H9 (cell line): ENCODE measurements at regions not wholly inside any gene's neighbourhood (a gene's known extent, or its start where the extent isn't known, plus 50 kb on each side); places are given as distances from the start of the nearest gene placed in this dataset.

Experiments used
- DNase-seq: peaks from one replicate; pipeline ENCODE4 v3.0.0-alpha.2; 2017
- H2AFZ ChIP-seq: one replicate; pipeline ENCODE4 v1.6.1; 2013; ENCODE audit warnings: mild to moderate bottlenecking, low read length, control low read depth, moderate library complexity
- H2AK5ac ChIP-seq: 2 replicates; pipeline ENCODE4 v1.6.1; 2013; ENCODE audit warnings: low read length, control low read depth, mixed read lengths; ENCODE audit not compliant: insufficient read length
- H2BK120ac ChIP-seq: one replicate; pipeline ENCODE4 v1.6.1; 2013; ENCODE audit warnings: low read depth, mild to moderate bottlenecking, low read length, control low read depth, inconsistent platforms; ENCODE audit not compliant: poor library complexity, severe bottlenecking
- H2BK12ac ChIP-seq: 2 replicates; pipeline ENCODE4 v1.6.1; 2013; ENCODE audit warnings: low read length, control low read depth, mixed read lengths, low read depth; ENCODE audit not compliant: insufficient read length
- H2BK15ac ChIP-seq: 2 replicates; pipeline ENCODE4 v1.6.1; 2013; ENCODE audit warnings: low read depth, low read length, control low read depth
- H2BK20ac ChIP-seq: one replicate; pipeline ENCODE4 v1.6.1; 2013; ENCODE audit warnings: low read depth, mild to moderate bottlenecking, low read length, control low read depth, inconsistent platforms; ENCODE audit not compliant: poor library complexity, severe bottlenecking
- H2BK5ac ChIP-seq: 2 replicates; pipeline ENCODE4 v1.6.1; 2013; ENCODE audit warnings: low read length, control low read depth, mixed read lengths; ENCODE audit not compliant: insufficient read length
- H3K14ac ChIP-seq: 2 replicates; pipeline ENCODE4 v1.6.1; 2013; ENCODE audit warnings: low read length, control low read depth; ENCODE audit not compliant: insufficient read depth
- H3K18ac ChIP-seq: 2 replicates; pipeline ENCODE4 v1.6.1; 2013; ENCODE audit warnings: low read depth, mild to moderate bottlenecking, mixed read lengths, low read length, control low read depth; ENCODE audit not compliant: insufficient read length
- H3K23ac ChIP-seq: 2 replicates; pipeline ENCODE4 v1.6.1; 2013; ENCODE audit warnings: low read length, control low read depth, mixed read lengths, low read depth; ENCODE audit not compliant: insufficient read length
- H3K23me2 ChIP-seq: 2 replicates; pipeline ENCODE4 v1.6.1; 2013; ENCODE audit warnings: low read depth, mild to moderate bottlenecking, mixed read lengths, low read length, control low read depth; ENCODE audit not compliant: insufficient read length, poor library complexity, severe bottlenecking
- H3K27ac ChIP-seq: 2 replicates; pipeline ENCODE4 v1.5.1; 2013; ENCODE audit warnings: low read length, control low read depth, mixed read lengths, low read depth; ENCODE audit not compliant: insufficient read length
- H3K27me3 ChIP-seq: 2 replicates; pipeline ENCODE4 v1.6.1; 2013; ENCODE audit warnings: low read length, control low read depth, inconsistent platforms; ENCODE audit not compliant: insufficient read depth
- H3K4ac ChIP-seq: 2 replicates; pipeline ENCODE4 v1.6.1; 2013; ENCODE audit warnings: low read depth, mild to moderate bottlenecking, control low read depth, inconsistent platforms, low read length, moderate library complexity
- H3K4me1 ChIP-seq: 2 replicates; pipeline ENCODE4 v1.6.1; 2013; ENCODE audit warnings: low read length, control low read depth, inconsistent platforms; ENCODE audit not compliant: insufficient read depth
- H3K4me2 ChIP-seq: 2 replicates; pipeline ENCODE4 v1.6.1; 2013; ENCODE audit warnings: low read length, control low read depth, mixed read lengths; ENCODE audit not compliant: insufficient read length, insufficient read depth
- H3K56ac ChIP-seq: 2 replicates; pipeline ENCODE4 v1.6.1; 2013; ENCODE audit warnings: low read depth, mild to moderate bottlenecking, mixed read lengths, low read length, control low read depth; ENCODE audit not compliant: insufficient read length
- H3K79me1 ChIP-seq: 2 replicates; pipeline ENCODE4 v1.6.1; 2013; ENCODE audit warnings: low read depth, mild to moderate bottlenecking, moderate library complexity, low read length, control low read depth, inconsistent platforms; ENCODE audit not compliant: insufficient read depth, poor library complexity, severe bottlenecking
- H3K79me2 ChIP-seq: 2 replicates; pipeline ENCODE4 v1.6.1; 2013; ENCODE audit warnings: low read length, control low read depth, inconsistent platforms; ENCODE audit not compliant: insufficient read depth
- H3K9ac ChIP-seq: 2 replicates; pipeline ENCODE4 v1.6.1; 2013; ENCODE audit warnings: low read length, control low read depth, mixed read lengths; ENCODE audit not compliant: insufficient read length; ENCODE audit errors: extremely low read depth
- H3K9me3 ChIP-seq: one replicate; pipeline ENCODE4 v1.6.1; 2013; ENCODE audit warnings: low read depth, low read length, inconsistent platforms; ENCODE audit not compliant: control insufficient read depth
- H3T11ph ChIP-seq: one replicate; pipeline ENCODE4 v1.6.1; 2013; ENCODE audit warnings: mild to moderate bottlenecking, low read length, control low read depth, inconsistent platforms
- H4K20me1 ChIP-seq: one replicate; pipeline ENCODE4 v1.6.1; 2013; ENCODE audit not compliant: control insufficient read depth, insufficient read length, insufficient read depth
- H4K5ac ChIP-seq: 2 replicates; pipeline ENCODE4 v1.6.1; 2013; ENCODE audit warnings: low read depth, mild to moderate bottlenecking, mixed read lengths, low read length, control low read depth; ENCODE audit not compliant: insufficient read length
- H4K8ac ChIP-seq: replicated peaks from 2 replicates; pipeline ENCODE4 v1.6.1; 2013; ENCODE audit warnings: low read length, control low read depth, mixed read lengths, low read depth; ENCODE audit not compliant: insufficient read length
- H4K91ac ChIP-seq: 2 replicates; pipeline ENCODE4 v1.6.1; 2013; ENCODE audit warnings: low read depth, mild to moderate bottlenecking, moderate library complexity, mixed read lengths, low read length, control low read depth; ENCODE audit not compliant: insufficient read length
- H3K27ac Mint-ChIP-seq, 3 experiments: 2 replicates in 2 of 3; 3 replicates in 1 of 3; pipeline ENCODE4 v1.8.0; 2020 to 2021; ENCODE audit warnings: mixed read lengths in 3 of 3, mild to moderate bottlenecking in 1 of 3, moderate library complexity in 1 of 3
- H3K27me3 Mint-ChIP-seq: 2 replicates; pipeline ENCODE4 v1.8.0; 2021; ENCODE audit warnings: low read depth, mild to moderate bottlenecking, moderate library complexity, mixed read lengths
- H3K36me3 Mint-ChIP-seq, 3 experiments: 2 replicates in 2 of 3; 3 replicates in 1 of 3; pipeline ENCODE4 v1.8.0; 2020 to 2021; ENCODE audit warnings: low read depth in 3 of 3, mixed read lengths in 3 of 3; ENCODE audit not compliant: insufficient read depth in 1 of 3
- H3K4me1 Mint-ChIP-seq, 2 experiments: 2 replicates each; pipeline ENCODE4 v1.8.0; 2020; ENCODE audit warnings: mixed read lengths in 2 of 2
- H3K4me3 Mint-ChIP-seq, 2 experiments: 2 replicates in 1 of 2; 3 replicates in 1 of 2; pipeline ENCODE4 v1.8.0; 2020 to 2021; ENCODE audit warnings: mild to moderate bottlenecking in 2 of 2, mixed read lengths in 2 of 2, moderate library complexity in 1 of 2
- H3K9me3 Mint-ChIP-seq, 2 experiments: 2 replicates in 1 of 2; 3 replicates in 1 of 2; pipeline ENCODE4 v1.8.0; 2020; ENCODE audit warnings: mild to moderate bottlenecking in 2 of 2, mixed read lengths in 2 of 2, moderate library complexity in 1 of 2
- CTCF ChIP-seq: fragments of 200-600 bp; sonication (generic); conservative IDR thresholded peaks from 3 replicates; pipeline ENCODE4 v1.8.0; 2021; ENCODE audit warnings: antibody characterized with exemption, mild to moderate bottlenecking
- WGBS: extraction: QIAGEN DNeasy Blood & Tissue Kit; methylation state at CpG from one replicate; pipeline ENCODE4 v1.1.7; 2013; ENCODE audit warnings: missing lambda C conversion rate, low lambda C conversion rate, mixed read lengths; ENCODE audit not compliant: insufficient read length; ENCODE audit errors: extremely low coverage; 5-methylcytosine and 5-hydroxymethylcytosine counted together

DNA sequence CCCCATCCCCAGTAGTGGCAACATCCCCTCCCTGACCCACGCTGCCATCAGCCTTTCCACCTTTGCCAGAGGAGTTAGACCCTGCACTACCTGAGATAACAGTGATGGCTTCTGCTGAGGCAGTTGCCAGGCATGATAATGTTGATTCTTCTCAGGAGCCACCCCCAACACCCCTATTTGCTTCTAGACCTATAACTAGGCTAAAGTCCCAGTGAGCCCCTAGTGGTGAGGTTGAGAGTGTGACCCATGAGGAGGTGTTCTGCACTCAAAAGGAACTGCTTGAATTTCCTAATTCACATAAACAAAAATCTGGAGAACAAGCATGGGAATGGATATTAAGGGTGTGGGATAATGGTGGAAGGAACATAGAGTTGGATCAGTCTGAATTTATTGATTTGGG, 159.6 kb upstream of the COL11A1 start:
- Histone ChIP-seq H3K56ac (no peak overlapping the region), H2AFZ (no peak overlapping the region), H3K14ac (no peak overlapping the region), H2BK15ac (no peak overlapping the region), H3K18ac (no peak overlapping the region), H3K27ac (no peak overlapping the region), H2BK20ac (no peak overlapping the region), H3K4me2 (no peak overlapping the region), H3K79me2 (no peaks in the 10 kb centered on the region), H3K4me1 (no peaks in the 10 kb centered on the region; the same call in 1 of the 2 replicates), H3K9ac (no peak overlapping the region), H3K9me3 (no peaks in the 10 kb centered on the region), H3K23ac (no peak overlapping the region), H4K20me1 (no peaks in the 10 kb centered on the region), H2BK5ac (no peak overlapping the region), H2BK12ac (no peak overlapping the region), H2BK120ac (no peak overlapping the region), H2AK5ac (no peak overlapping the region), H4K8ac (no peak overlapping the region), H3K27me3 (no peaks in the 10 kb centered on the region), H3K4ac (no peak overlapping the region), H4K5ac (no peak overlapping the region), H3K79me1 (no peaks in the 10 kb centered on the region), H3K23me2 (no peaks in the 10 kb centered on the region), H4K91ac (no peak overlapping the region), H3T11ph (no peak overlapping the region)
- DNase-seq, result peak; percentile 35
- H3K4me3 Mint-ChIP-seq, result no peak overlapping the region
- no CpG with 5 or more reads among the region's 1 CpG for WGBS
- no peaks in the 10 kb centered on the region; a peak in 2 of 5 replicates for H3K9me3 Mint-ChIP-seq
- TF ChIP-seq CTCF, result peak; percentile 61
- peaks cover 0 to 5% (median 3%) of the 10 kb centered on the region in 3 experiments; a peak in 3 of 7 replicates for H3K36me3 Mint-ChIP-seq
- H3K27me3 Mint-ChIP-seq, result no peaks in the 10 kb centered on the region
- no peak overlapping the region for H3K27ac Mint-ChIP-seq
- H3K4me1 Mint-ChIP-seq, result peaks cover 9 to 14% of the 10 kb centered on the region in 2 experiments
